Cardiac fibroblast (primary cell): ENCODE measurements at regions not wholly inside any gene's neighbourhood (a gene's known extent, or its start where the extent isn't known, plus 50 kb on each side); places are given as distances from the start of the nearest gene placed in this dataset.
A peak's percentile ranks its signal among the peaks of the same experiment; 100 is the strongest.

Experiments
- DNase-seq, 2 donors: peaks; one replicate each; pipeline versions ENCODE4 v3.0.0 to v3.0.0-alpha.2; 2010; ENCODE audit warnings: low read depth in 2 of 2
- H3K4me3 ChIP-seq, 2 donors: replicated peaks in 1 of 2; 1 replicate in 1 of 2; 2 replicates in 1 of 2; pipeline ENCODE4 v1.5.1; 2011; ENCODE audit warnings: low read depth in 2 of 2, low read length in 2 of 2, mild to moderate bottlenecking in 2 of 2, moderate library complexity in 1 of 2
- CTCF ChIP-seq: IDR thresholded peaks from one replicate; pipeline ENCODE4 v1.5.1; 2011; ENCODE audit warnings: low read depth, mild to moderate bottlenecking, low read length, inconsistent platforms

GRCh38 chr1:187920976-187921375, 1092.2 kb downstream of the PLA2G4A start:
- TF ChIP-seq CTCF = no peak
- DNase-seq = no peak
- no peak overlapping the region for H3K4me3 ChIP-seq

GRCh38 chr1:187921426-187921825, 1092.7 kb downstream of the PLA2G4A start:
- no peak for DNase-seq
- no peak for TF ChIP-seq CTCF
- no peak overlapping the region for H3K4me3 ChIP-seq

- DNase-seq = no peak
- TF ChIP-seq CTCF = no peak
- H3K4me3 ChIP-seq = no peak overlapping the region
These were observed 1093.5 kb downstream of the PLA2G4A start for GRCh38 chr1:187922255-187922654.

GRCh38 chr1:187924252-187924651, 1095.5 kb downstream of the PLA2G4A start:
- DNase-seq = no peak
- no peak for TF ChIP-seq CTCF
- H3K4me3 ChIP-seq = no peak overlapping the region

- TF ChIP-seq CTCF = peak; percentile 30
- DNase-seq = peak; percentile 39 to 55
These were observed 1099.5 kb downstream of the PLA2G4A start for GRCh38 chr1:187928288-187928687.

GRCh38 chr1:187928696-187929095, 1099.9 kb downstream of the PLA2G4A start:
- TF ChIP-seq CTCF = no peak
- DNase-seq = no peak
- H3K4me3 ChIP-seq = no peak overlapping the region

More at GRCh38 chr1:187928288-187928687, 1099.5 kb downstream of the PLA2G4A start:
- no peak overlapping the region for H3K4me3 ChIP-seq

DNA sequence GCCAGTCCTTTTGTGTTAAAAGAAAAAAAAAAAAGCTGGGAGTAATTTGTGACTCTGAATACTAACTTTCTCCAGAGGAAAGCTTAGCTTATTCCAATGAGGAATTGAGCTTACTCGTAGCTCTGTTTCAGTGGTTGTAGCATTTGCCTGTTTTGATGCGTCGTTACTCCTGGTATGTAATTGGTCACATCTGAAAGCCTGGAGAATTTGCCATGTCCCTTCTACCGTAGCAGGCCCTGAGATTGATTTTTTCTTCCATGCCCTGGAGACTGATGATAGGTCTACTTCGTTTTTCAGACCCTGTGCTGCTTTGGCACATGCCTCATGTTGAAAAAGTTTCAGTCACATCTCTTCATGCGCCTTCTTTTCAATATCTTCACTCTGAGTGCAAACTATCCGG, 1103.0 kb downstream of the PLA2G4A start:
- no peak overlapping the region for H3K4me3 ChIP-seq
- no peak for TF ChIP-seq CTCF
- no peak for DNase-seq
